Suprapubic skin (tissue), 4 donors: ENCODE measurements at regions not wholly inside any gene's neighbourhood (a gene's known extent, or its start where the extent isn't known, plus 50 kb on each side); places are given as distances from the start of the nearest gene placed in this dataset.

ENCODE experiments used
- EP300 ChIP-seq: sonication (generic); formaldehyde crosslinking; IDR thresholded peaks from one replicate; pipeline ENCODE4 v1.6.1; 2017; ENCODE audit warnings: antibody characterized with exemption
- POLR2AphosphoS5 ChIP-seq, 3 donors: sonication (generic); formaldehyde crosslinking; IDR thresholded peaks; one replicate each; pipeline ENCODE4 v1.6.1; 2017; ENCODE audit warnings: antibody characterized with exemption in 3 of 3
- TF ChIP-seq, protein P1 (sequence below), 2 donors: fragments of 200-600 bp in 1 of 2; fragments of 450-650 bp in 1 of 2; sonication (generic) in 1 of 2; IDR thresholded peaks; one replicate each; pipeline ENCODE4 v1.5.1; 2016 to 2019; ENCODE audit warnings: antibody characterized with exemption in 2 of 2, mild to moderate bottlenecking in 1 of 2, moderate library complexity in 1 of 2

DNA sequence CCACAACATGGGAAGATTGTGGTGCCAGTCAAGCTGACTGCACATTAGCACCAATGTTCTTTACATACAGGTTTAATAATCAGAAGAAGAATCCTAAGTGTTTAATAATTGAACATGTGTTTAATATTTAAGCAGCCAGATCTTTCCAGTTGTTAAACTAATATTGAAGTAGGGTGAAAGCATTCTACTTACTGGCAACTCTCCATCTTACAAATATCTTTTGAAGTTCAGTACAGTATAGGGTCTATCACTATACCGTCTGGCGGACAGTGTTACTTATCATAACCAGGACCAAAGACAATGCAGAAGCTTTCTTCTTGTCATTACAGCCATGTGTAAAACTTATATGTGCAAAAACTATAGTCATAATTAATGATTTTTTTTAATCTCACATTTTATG, 376.4 kb downstream of the CNTN6 start:
- no peak for TF ChIP-seq EP300
- TF ChIP-seq, protein P1, sequence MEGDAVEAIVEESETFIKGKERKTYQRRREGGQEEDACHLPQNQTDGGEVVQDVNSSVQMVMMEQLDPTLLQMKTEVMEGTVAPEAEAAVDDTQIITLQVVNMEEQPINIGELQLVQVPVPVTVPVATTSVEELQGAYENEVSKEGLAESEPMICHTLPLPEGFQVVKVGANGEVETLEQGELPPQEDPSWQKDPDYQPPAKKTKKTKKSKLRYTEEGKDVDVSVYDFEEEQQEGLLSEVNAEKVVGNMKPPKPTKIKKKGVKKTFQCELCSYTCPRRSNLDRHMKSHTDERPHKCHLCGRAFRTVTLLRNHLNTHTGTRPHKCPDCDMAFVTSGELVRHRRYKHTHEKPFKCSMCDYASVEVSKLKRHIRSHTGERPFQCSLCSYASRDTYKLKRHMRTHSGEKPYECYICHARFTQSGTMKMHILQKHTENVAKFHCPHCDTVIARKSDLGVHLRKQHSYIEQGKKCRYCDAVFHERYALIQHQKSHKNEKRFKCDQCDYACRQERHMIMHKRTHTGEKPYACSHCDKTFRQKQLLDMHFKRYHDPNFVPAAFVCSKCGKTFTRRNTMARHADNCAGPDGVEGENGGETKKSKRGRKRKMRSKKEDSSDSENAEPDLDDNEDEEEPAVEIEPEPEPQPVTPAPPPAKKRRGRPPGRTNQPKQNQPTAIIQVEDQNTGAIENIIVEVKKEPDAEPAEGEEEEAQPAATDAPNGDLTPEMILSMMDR (IDR thresholded peaks at IDR 0.05) = no peak
- no peak for TF ChIP-seq POLR2AphosphoS5 (IDR thresholded peaks at IDR 0.05)
